ENCODE measurements at regions not wholly inside any gene's neighbourhood (a gene's known extent, or its start where the extent isn't known, plus 50 kb on each side); places are given as distances from the start of the nearest gene placed in this dataset.

DNA sequence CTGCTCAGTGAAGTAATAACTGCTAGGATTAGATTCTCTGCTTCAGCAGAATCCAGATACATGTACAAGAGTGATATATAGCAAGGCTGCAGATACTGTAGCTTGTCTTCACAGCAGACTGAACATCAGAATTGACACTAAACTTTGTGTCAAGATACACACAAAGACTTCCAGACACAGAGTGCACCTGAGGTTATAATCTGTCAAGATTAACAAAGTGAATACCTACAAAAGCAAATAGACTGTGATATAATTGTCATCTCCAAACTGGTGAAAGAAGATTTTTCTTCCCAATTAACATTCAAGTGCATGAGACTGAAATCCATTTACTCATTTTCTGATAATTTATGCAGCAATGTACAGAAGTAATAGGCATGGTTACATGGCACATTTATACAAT lies 2266.5 kb upstream of the WWC1 start:
- H3K27ac ChIP-seq: no peak overlapping the region
- intact Hi-C loops (cut with DNase I): no loop called here

DNA sequence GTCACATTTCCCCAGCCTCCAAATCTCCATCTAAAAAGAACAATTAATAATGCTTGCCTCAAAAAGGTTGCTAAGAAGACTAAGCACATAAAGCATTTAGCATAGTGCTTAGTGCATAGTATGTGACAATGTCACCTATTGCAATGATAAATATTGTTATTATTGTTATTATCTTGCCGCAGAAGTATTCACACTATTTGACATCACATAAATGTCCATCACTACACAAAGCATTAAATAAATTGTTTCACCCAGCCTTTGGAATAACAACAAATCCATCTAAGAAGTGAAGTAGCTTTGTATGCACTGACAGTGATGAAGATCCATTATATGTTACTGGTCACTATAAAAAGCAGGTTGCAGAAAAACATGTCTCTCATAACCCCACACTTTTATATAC lies 2263.9 kb upstream of the WWC1 start:
- H3K36me3 ChIP-seq: no peaks in the 10 kb centered on the region
- no peaks in the 10 kb centered on the region for H3K27me3 ChIP-seq
- DNase-seq: no peak
- H3K4me1 ChIP-seq: no peaks in the 10 kb centered on the region
- intact Hi-C loops (cut with DNase I): no loop called here
- TF ChIP-seq CTCF (IDR thresholded peaks at IDR 0.05): no peak
- TF ChIP-seq POLR2A (IDR thresholded peaks at IDR 0.05): no peak
- no peaks in the 10 kb centered on the region for H3K9me3 ChIP-seq
- no peak overlapping the region for H3K4me3 ChIP-seq (replicated peaks in 1 of 3)
- no peak overlapping the region for H3K27ac ChIP-seq
- WGBS, 2 donors: 78 to 96% methylated on average over 1 of the region's 1 CpG

More for the DNA sequence above, 2266.5 kb upstream of the WWC1 start:
- TF ChIP-seq CTCF (IDR thresholded peaks at IDR 0.05) (no peak), POLR2A (IDR thresholded peaks at IDR 0.05) (no peak)
- no peak for DNase-seq
- no peaks in the 10 kb centered on the region for H3K4me1 ChIP-seq
- no peaks in the 10 kb centered on the region for H3K27me3 ChIP-seq
- no peaks in the 10 kb centered on the region for H3K9me3 ChIP-seq
- H3K36me3 ChIP-seq: no peaks in the 10 kb centered on the region
- no peak overlapping the region for H3K4me3 ChIP-seq (replicated peaks in 1 of 3)

GRCh38 chr5:166031926-166032325 lies 2259.5 kb upstream of the WWC1 start:
- no peak for DNase-seq
- H3K27me3 ChIP-seq: no peaks in the 10 kb centered on the region
- TF ChIP-seq CTCF (IDR thresholded peaks at IDR 0.05) (no peak), POLR2A (IDR thresholded peaks at IDR 0.05) (no peak)
- H3K36me3 ChIP-seq: no peaks in the 10 kb centered on the region
- intact Hi-C loops (cut with DNase I): no loop called here
- H3K4me1 ChIP-seq: no peaks in the 10 kb centered on the region
- WGBS, 2 donors: 90 to 92% methylated on average over 2 of the region's 2 CpGs
- H3K4me3 ChIP-seq (replicated peaks in 1 of 3): no peak overlapping the region
- H3K9me3 ChIP-seq: no peaks in the 10 kb centered on the region
- no peak overlapping the region for H3K27ac ChIP-seq

DNA sequence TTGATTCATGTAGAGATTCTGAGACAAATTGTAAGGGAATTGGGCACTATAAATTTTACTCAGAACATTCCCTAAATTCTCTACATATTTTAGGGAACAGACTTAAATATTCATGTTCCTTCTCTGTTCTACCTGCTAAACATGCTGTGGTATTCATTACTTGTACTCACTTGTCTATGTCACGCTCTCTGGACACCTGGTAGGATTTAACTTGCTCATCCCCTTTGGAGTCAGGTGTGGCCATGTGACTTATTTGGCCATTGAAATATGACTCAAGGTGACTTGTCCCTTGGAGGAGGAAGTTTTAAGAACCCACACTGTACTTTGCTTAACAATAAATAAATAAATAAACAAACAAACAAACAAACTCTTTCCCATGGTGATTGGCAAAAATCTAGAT lies 2258.8 kb upstream of the WWC1 start:
- intact Hi-C loops (cut with DNase I): no loop called here
- DNase-seq: no peak
- H3K27me3 ChIP-seq: no peaks in the 10 kb centered on the region

GRCh38 chr5:166045961-166046360 lies 2245.5 kb upstream of the WWC1 start:
- no peak overlapping the region for H3K4me3 ChIP-seq (replicated peaks in 1 of 3)
- H3K4me1 ChIP-seq: no peaks in the 10 kb centered on the region
- H3K27ac ChIP-seq: no peak overlapping the region
- no peak for TF ChIP-seq CTCF (IDR thresholded peaks at IDR 0.05)
- TF ChIP-seq POLR2A (IDR thresholded peaks at IDR 0.05): no peak
- no peaks in the 10 kb centered on the region for H3K36me3 ChIP-seq
- no peak for DNase-seq
- H3K27me3 ChIP-seq: no peaks in the 10 kb centered on the region
- WGBS, 2 donors: 78 to 86% methylated on average over 2 of the region's 2 CpGs
- intact Hi-C loops (cut with DNase I): no loop called here
- no peaks in the 10 kb centered on the region for H3K9me3 ChIP-seq

More for the DNA sequence above, 2258.8 kb upstream of the WWC1 start:
- H3K4me1 ChIP-seq: no peaks in the 10 kb centered on the region
- 89 to 95% methylated on average over 1 of the region's 1 CpG for WGBS, 2 donors
- no peak overlapping the region for H3K27ac ChIP-seq
- TF ChIP-seq CTCF (IDR thresholded peaks at IDR 0.05) (no peak), POLR2A (IDR thresholded peaks at IDR 0.05) (no peak)
- H3K4me3 ChIP-seq (replicated peaks in 1 of 3): no peak overlapping the region
- no peaks in the 10 kb centered on the region for H3K9me3 ChIP-seq
- no peaks in the 10 kb centered on the region for H3K36me3 ChIP-seq

Data from thyroid gland (tissue), 4 donors.